Fibroblast of lung (primary cell): ENCODE measurements at regions not wholly inside any gene's neighbourhood (a gene's known extent, or its start where the extent isn't known, plus 50 kb on each side); places are given as distances from the start of the nearest gene placed in this dataset.

Experiments
- EZH2 ChIP-seq: IDR thresholded peaks from 2 replicates; pipeline ENCODE4 v1.5.1; 2012; ENCODE audit warnings: low read length, control low read depth, mild to moderate bottlenecking; ENCODE audit errors: missing control alignments
- TF ChIP-seq, protein P1 (sequence below), 2 donors: IDR thresholded peaks in 1 of 2; conservative IDR thresholded peaks in 1 of 2; 1 replicate in 1 of 2; 2 replicates in 1 of 2; pipeline ENCODE4 v1.5.1; 2011 to 2012; ENCODE audit warnings: low read length in 2 of 2, control low read depth in 1 of 2, inconsistent platforms in 1 of 2, low read depth in 1 of 2, mild to moderate bottlenecking in 1 of 2

DNA sequence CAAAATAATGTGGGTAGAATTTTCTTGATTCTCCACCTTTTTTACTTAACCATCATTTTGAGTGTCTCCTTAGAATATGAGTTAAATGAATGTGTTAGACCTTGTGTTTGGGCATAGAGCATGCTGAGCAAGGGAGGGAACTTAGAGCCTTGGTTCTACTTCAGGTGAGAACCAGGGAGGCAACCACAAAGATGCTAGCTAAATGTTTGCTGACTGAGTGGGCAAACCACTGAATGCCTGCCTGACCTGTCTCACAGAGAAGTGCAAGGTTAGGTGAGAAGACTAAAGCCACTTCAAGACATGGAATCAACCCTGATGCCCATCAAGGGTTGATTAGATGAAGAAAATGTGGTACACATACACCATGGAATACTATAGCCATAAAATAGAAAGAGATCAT, 242.6 kb upstream of the ZNF32 start:
- TF ChIP-seq, protein P1, sequence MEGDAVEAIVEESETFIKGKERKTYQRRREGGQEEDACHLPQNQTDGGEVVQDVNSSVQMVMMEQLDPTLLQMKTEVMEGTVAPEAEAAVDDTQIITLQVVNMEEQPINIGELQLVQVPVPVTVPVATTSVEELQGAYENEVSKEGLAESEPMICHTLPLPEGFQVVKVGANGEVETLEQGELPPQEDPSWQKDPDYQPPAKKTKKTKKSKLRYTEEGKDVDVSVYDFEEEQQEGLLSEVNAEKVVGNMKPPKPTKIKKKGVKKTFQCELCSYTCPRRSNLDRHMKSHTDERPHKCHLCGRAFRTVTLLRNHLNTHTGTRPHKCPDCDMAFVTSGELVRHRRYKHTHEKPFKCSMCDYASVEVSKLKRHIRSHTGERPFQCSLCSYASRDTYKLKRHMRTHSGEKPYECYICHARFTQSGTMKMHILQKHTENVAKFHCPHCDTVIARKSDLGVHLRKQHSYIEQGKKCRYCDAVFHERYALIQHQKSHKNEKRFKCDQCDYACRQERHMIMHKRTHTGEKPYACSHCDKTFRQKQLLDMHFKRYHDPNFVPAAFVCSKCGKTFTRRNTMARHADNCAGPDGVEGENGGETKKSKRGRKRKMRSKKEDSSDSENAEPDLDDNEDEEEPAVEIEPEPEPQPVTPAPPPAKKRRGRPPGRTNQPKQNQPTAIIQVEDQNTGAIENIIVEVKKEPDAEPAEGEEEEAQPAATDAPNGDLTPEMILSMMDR (conservative IDR thresholded peaks at IDR 0.05 in 1 of 2, IDR thresholded peaks at IDR 0.05 in 1 of 2; ENCODE audit: low read depth in 1 of 2, low read length in 2 of 2), result no peak
- no peak for TF ChIP-seq EZH2
